ENCODE measurements at regions not wholly inside any gene's neighbourhood (a gene's known extent, or its start where the extent isn't known, plus 50 kb on each side); places are given as distances from the start of the nearest gene placed in this dataset.

GRCh38 chr4:123708902-123709301 is 312.3 kb downstream of the SPRY1 start:
- Histone ChIP-seq H3K4me1 (ENCODE audit: control insufficient read depth in 1 of 2, insufficient read depth in 2 of 2, low read depth in 1 of 2, low read length in 1 of 2) (no peaks in the 10 kb centered on the region), H3K9me2 (no peaks in the 10 kb centered on the region), H3K79me2 (ENCODE audit: insufficient read depth) (no peaks in the 10 kb centered on the region), H3K36me3 (replicated peaks in 1 of 2; ENCODE audit: control insufficient read depth in 1 of 2, insufficient read depth in 2 of 2, low read length in 1 of 2) (no peaks in the 10 kb centered on the region), H2AFZ (ENCODE audit: low read depth) (no peak overlapping the region), H3K27me3 (ENCODE audit: insufficient read depth) (no peaks in the 10 kb centered on the region), H3K4me2 (no peak overlapping the region), H3K9ac (no peak overlapping the region), H3F3A (replicated peaks; ENCODE audit: insufficient read depth) (no peaks in the 10 kb centered on the region), H3K4me3 (ENCODE audit: low read depth in 2 of 2, low read length in 1 of 2) (no peak overlapping the region), H4K20me1 (ENCODE audit: insufficient read depth) (no peaks in the 10 kb centered on the region), H3K27ac (ENCODE audit: low read depth in 2 of 2, low read length in 1 of 2) (no peak overlapping the region), H3K9me3 (no peaks in the 10 kb centered on the region)
- no peak for DNase-seq
- WGBS (ENCODE audit: low lambda C conversion rate), result 71% methylated on average over 1 of the region's 2 CpGs
- TF ChIP-seq TCF12 (IDR thresholded peaks at IDR 0.05) (no peak), JUND (IDR thresholded peaks at IDR 0.05) (no peak), FOSL2 (IDR thresholded peaks at IDR 0.05; ENCODE audit: borderline replicate concordance, low read depth) (no peak), RFX5 (IDR thresholded peaks at IDR 0.05; ENCODE audit: low read length) (no peak), FOXJ3 (CRISPR knock-in tag; IDR thresholded peaks at IDR 0.05) (no peak), CHD2 (IDR thresholded peaks at IDR 0.05; ENCODE audit: low read length, partially characterized antibody) (no peak), MXI1 (IDR thresholded peaks at IDR 0.05; ENCODE audit: low read depth, low read length) (no peak), NFIC (IDR thresholded peaks at IDR 0.05; ENCODE audit: borderline replicate concordance) (no peak), IRF3 (IDR thresholded peaks at IDR 0.05; ENCODE audit: low read depth, low read length) (no peak), USF1 (IDR thresholded peaks at IDR 0.05; ENCODE audit: borderline replicate concordance, low read depth) (no peak), MEF2A (IDR thresholded peaks at IDR 0.05; ENCODE audit: borderline replicate concordance, low read depth) (no peak), SIN3A (IDR thresholded peaks at IDR 0.05; ENCODE audit: borderline replicate concordance, low read depth, low read length) (no peak), MAX (IDR thresholded peaks at IDR 0.05; ENCODE audit: low read depth) (no peak), GABPA (IDR thresholded peaks at IDR 0.05; ENCODE audit: low read depth) (no peak), NRF1 (IDR thresholded peaks at IDR 0.05; ENCODE audit: low read depth, low read length) (no peak), TAF1 (IDR thresholded peaks at IDR 0.05; ENCODE audit: borderline replicate concordance, low read depth, low read length) (no peak), EZH2phosphoT487 (IDR thresholded peaks at IDR 0.05; ENCODE audit: borderline replicate concordance, low read depth) (no peak), ELF1 (IDR thresholded peaks at IDR 0.05) (no peak), REST (IDR thresholded peaks at IDR 0.05; ENCODE audit: low read depth, low read length) (no peak), TEAD4 (IDR thresholded peaks at IDR 0.05; ENCODE audit: borderline replicate concordance, insufficient read depth) (no peak)
- CTCF ChIA-PET, result no interaction called here
- POLR2A ChIA-PET, result no interaction called here

Measured in SK-N-SH (cell line).